ENCODE measurements at regions not wholly inside any gene's neighbourhood (a gene's known extent, or its start where the extent isn't known, plus 50 kb on each side); places are given as distances from the start of the nearest gene placed in this dataset.

GRCh38 chr5:6976971-6977370 is 263.7 kb downstream of the TENT4A start:
- TF ChIP-seq CTCF (conservative IDR thresholded peaks at IDR 0.05; ENCODE audit: low read depth, low read length) (no peak), POLR2A (IDR thresholded peaks at IDR 0.05; ENCODE audit: low read depth, low read length) (no peak), SMC3 (IDR thresholded peaks at IDR 0.05; ENCODE audit: low read depth, low read length) (no peak), BHLHE40 (IDR thresholded peaks at IDR 0.05; ENCODE audit: low read depth, low read length) (no peak), RFX5 (IDR thresholded peaks at IDR 0.05; ENCODE audit: low read depth, low read length) (no peak)

All from IMR-90 (cell line).